ENCODE measurements at regions not wholly inside any gene's neighbourhood (a gene's known extent, or its start where the extent isn't known, plus 50 kb on each side); places are given as distances from the start of the nearest gene placed in this dataset.
"Not testable (repeated sequence)": the region's sequence is repeated elsewhere in the genome, so short reads cannot be mapped to it uniquely, and the experiment has no call there.

GRCh38 chr16:62805221-62805857, 769.1 kb upstream of the CDH8 start:
- no peak for DNase-seq (ENCODE audit: low read depth)
- H3K4me3 ChIP-seq (ENCODE audit: control insufficient read depth, low read depth, low read length), result no peak overlapping the region
- no peak for TF ChIP-seq CTCF (conservative IDR thresholded peaks at IDR 0.05; ENCODE audit: control insufficient read depth, insufficient read depth, low read depth, low read length)

GRCh38 chr16:62794724-62795123, 758.5 kb upstream of the CDH8 start:
- no peak for TF ChIP-seq CTCF (conservative IDR thresholded peaks at IDR 0.05; ENCODE audit: control insufficient read depth, insufficient read depth, low read depth, low read length)
- no peak overlapping the region for H3K4me3 ChIP-seq (ENCODE audit: control insufficient read depth, low read depth, low read length)
- no peak for DNase-seq (ENCODE audit: low read depth)

- DNase-seq (ENCODE audit: low read depth); H3K4me3 ChIP-seq (ENCODE audit: control insufficient read depth, low read depth, low read length): not testable (repeated sequence)
Observed at GRCh38 chr16:62780081-62780480, 743.8 kb upstream of the CDH8 start.

GRCh38 chr16:62764572-62764971, 728.3 kb upstream of the CDH8 start:
- H3K4me3 ChIP-seq (ENCODE audit: control insufficient read depth, low read depth, low read length), result no peak overlapping the region
- no peak for DNase-seq (ENCODE audit: low read depth)
- no peak for TF ChIP-seq CTCF (conservative IDR thresholded peaks at IDR 0.05; ENCODE audit: control insufficient read depth, insufficient read depth, low read depth, low read length)

- no peak for DNase-seq (ENCODE audit: low read depth)
- no peak for TF ChIP-seq CTCF (conservative IDR thresholded peaks at IDR 0.05; ENCODE audit: control insufficient read depth, insufficient read depth, low read depth, low read length)
Observed at GRCh38 chr16:62760398-62760797, 724.2 kb upstream of the CDH8 start.

GRCh38 chr16:62755938-62756337, 719.7 kb upstream of the CDH8 start:
- no peak overlapping the region for H3K4me3 ChIP-seq (ENCODE audit: control insufficient read depth, low read depth, low read length)
- no peak for DNase-seq (ENCODE audit: low read depth)
- TF ChIP-seq CTCF (conservative IDR thresholded peaks at IDR 0.05; ENCODE audit: control insufficient read depth, insufficient read depth, low read depth, low read length), result no peak

More at GRCh38 chr16:62760398-62760797, 724.2 kb upstream of the CDH8 start:
- H3K4me3 ChIP-seq (ENCODE audit: control insufficient read depth, low read depth, low read length), result no peak overlapping the region

GRCh38 chr16:62752854-62753253, 716.6 kb upstream of the CDH8 start:
- no peak overlapping the region for H3K4me3 ChIP-seq (ENCODE audit: control insufficient read depth, low read depth, low read length)
- DNase-seq (ENCODE audit: low read depth), result no peak
- no peak for TF ChIP-seq CTCF (conservative IDR thresholded peaks at IDR 0.05; ENCODE audit: control insufficient read depth, insufficient read depth, low read depth, low read length)
